ENCODE measurements at regions not wholly inside any gene's neighbourhood (a gene's known extent, or its start where the extent isn't known, plus 50 kb on each side); places are given as distances from the start of the nearest gene placed in this dataset.
"Not testable (repeated sequence)": the region's sequence is repeated elsewhere in the genome, so short reads cannot be mapped to it uniquely, and the experiment has no call there.

DNA sequence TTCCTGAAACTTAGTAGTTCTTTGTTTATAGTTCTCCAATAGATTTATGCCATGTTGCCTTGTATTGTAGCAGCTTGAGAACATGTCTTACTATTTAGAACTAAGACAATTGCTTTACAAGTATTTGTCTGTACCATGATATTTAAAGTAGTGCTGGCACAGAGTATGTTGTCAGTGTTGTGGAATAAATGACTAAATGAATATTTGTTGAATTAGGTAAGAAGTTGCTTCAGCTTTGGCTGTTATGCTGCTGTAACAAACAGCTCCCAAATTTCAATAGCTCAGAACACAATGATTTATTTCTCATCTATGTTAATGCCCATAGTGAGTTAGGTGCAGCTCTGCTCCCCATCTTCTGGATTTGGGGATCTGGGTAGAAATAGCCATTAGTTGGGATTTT, 90.2 kb upstream of the VCAM1 start:
- Histone ChIP-seq H3K4me1 (ENCODE audit: control insufficient read depth, insufficient read depth, low read length) (peaks cover 71% of the 10 kb centered on the region), H3K4me3 (ENCODE audit: low read length) (no peak overlapping the region), H3K27me3 (ENCODE audit: control insufficient read depth, insufficient read depth, low read length) (no peaks in the 10 kb centered on the region), H3K9me3 (replicated peaks; ENCODE audit: low read length) (no peaks in the 10 kb centered on the region), H3K9ac (ENCODE audit: low read depth, low read length) (peak overlapping the region; percentile 79), H3K4me2 (ENCODE audit: low read length) (no peak overlapping the region), H3K36me3 (ENCODE audit: insufficient read depth, low read length) (no peaks in the 10 kb centered on the region)

- no peak overlapping the region for H3K4me3 ChIP-seq (ENCODE audit: low read length)
- H3K9me3 ChIP-seq (replicated peaks; ENCODE audit: low read length) = no peaks in the 10 kb centered on the region
- H3K4me1 ChIP-seq (ENCODE audit: control insufficient read depth, insufficient read depth, low read length) = peaks cover 54% of the 10 kb centered on the region
- peak overlapping the region; percentile 66 for H3K9ac ChIP-seq (ENCODE audit: low read depth, low read length)
- peak overlapping the region; percentile 45 for H3K4me2 ChIP-seq (ENCODE audit: low read length)
- no peaks in the 10 kb centered on the region for H3K36me3 ChIP-seq (ENCODE audit: insufficient read depth, low read length)
- no peaks in the 10 kb centered on the region for H3K27me3 ChIP-seq (ENCODE audit: control insufficient read depth, insufficient read depth, low read length)
Measured at GRCh38 chr1:100631015-100631551, 88.5 kb upstream of the VCAM1 start.

DNA sequence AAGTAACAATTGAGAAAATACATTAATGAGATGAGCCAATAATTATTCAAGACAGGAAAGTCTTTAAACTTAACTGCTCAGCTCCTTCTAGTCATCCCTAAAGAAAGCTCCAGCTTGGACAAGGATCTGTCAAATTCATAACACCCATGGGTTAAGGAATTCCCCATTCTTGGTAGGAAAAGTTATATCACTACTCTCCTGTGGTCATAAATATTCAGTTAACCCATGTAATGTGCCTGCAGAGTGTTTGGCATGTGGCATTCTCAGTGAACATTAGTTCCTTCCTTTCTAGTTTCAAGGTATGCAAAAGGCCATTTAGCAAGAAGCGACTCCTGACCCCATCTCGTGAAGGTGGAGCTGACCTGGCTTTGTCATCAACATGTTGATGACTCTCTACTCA, 76.7 kb upstream of the VCAM1 start:
- Histone ChIP-seq H3K9me3 (replicated peaks; ENCODE audit: low read length) (no peaks in the 10 kb centered on the region), H3K4me2 (ENCODE audit: low read length) (no peak overlapping the region), H3K27me3 (ENCODE audit: control insufficient read depth, insufficient read depth, low read length) (no peaks in the 10 kb centered on the region), H3K9ac (ENCODE audit: low read depth, low read length) (no peak overlapping the region), H3K4me3 (ENCODE audit: low read length) (no peak overlapping the region), H3K36me3 (ENCODE audit: insufficient read depth, low read length) (no peaks in the 10 kb centered on the region), H3K4me1 (ENCODE audit: control insufficient read depth, insufficient read depth, low read length) (peaks cover 8% of the 10 kb centered on the region)

DNA sequence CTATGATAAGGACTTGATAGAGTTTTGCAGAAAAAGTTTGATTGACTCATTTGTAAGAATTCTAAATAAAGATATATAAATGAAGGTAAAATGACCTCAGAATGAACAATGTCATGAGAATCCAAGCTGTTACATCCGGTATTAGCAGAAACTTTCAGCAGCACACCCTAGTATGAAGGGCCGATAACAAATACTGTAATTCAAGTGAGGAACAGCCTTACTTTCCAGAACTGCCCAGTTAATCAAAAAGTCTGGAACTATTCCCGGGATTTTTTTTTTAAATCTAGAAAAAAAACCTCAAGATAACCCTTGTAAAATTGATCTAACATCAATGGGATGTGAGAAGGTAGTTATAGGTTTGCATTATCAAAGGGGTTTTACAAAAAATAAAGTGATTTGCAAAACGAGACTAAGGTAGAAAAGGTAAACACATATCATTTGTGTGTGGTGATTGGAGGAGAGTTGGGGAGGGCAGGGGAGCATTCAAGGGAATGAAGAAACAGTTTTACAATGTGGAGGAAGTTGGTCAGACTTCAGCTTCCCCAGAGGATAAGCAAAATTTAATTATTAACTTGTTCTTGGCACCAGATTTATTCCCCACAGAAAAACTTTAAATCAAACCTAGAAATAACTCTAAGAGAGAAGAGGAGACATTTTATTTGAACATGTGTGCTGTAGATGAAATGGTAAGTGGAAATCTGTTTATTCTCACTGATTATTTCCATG, 75.9 kb upstream of the VCAM1 start:
- no peaks in the 10 kb centered on the region for H3K9me3 ChIP-seq (replicated peaks; ENCODE audit: low read length)
- H3K36me3 ChIP-seq (ENCODE audit: insufficient read depth, low read length) = no peaks in the 10 kb centered on the region
- no peak overlapping the region for H3K4me3 ChIP-seq (ENCODE audit: low read length)
- H3K4me2 ChIP-seq (ENCODE audit: low read length) = no peak overlapping the region
- H3K4me1 ChIP-seq (ENCODE audit: control insufficient read depth, insufficient read depth, low read length) = peaks cover 8% of the 10 kb centered on the region
- H3K9ac ChIP-seq (ENCODE audit: low read depth, low read length) = no peak overlapping the region
- H3K27me3 ChIP-seq (ENCODE audit: control insufficient read depth, insufficient read depth, low read length) = no peaks in the 10 kb centered on the region

DNA sequence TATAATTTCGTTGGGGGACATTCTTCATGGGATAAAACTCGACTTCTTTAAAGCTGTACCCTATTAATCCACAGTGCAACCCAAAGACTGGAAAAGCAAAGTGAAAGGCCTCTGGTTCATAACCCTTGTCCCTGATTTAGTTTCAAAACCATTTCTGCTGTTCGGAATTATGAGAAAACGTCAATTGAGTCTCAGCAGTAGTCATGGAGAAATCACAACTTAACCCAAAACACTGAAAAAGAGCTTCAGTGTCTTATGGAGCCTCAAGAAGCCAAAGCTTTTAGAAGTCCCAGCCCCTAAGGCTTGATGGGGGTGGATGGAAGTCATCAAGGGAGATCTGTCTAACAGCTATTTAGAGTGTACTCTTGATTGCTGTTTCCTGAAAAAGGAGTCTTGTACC, 73.5 kb upstream of the VCAM1 start:
- Histone ChIP-seq H3K4me3 (ENCODE audit: low read length) (no peak overlapping the region), H3K27me3 (ENCODE audit: control insufficient read depth, insufficient read depth, low read length) (no peaks in the 10 kb centered on the region), H3K4me1 (ENCODE audit: control insufficient read depth, insufficient read depth, low read length) (peaks cover 8% of the 10 kb centered on the region), H3K4me2 (ENCODE audit: low read length) (no peak overlapping the region), H3K9me3 (replicated peaks; ENCODE audit: low read length) (no peaks in the 10 kb centered on the region), H3K9ac (ENCODE audit: low read depth, low read length) (no peak overlapping the region), H3K36me3 (ENCODE audit: insufficient read depth, low read length) (no peaks in the 10 kb centered on the region)

DNA sequence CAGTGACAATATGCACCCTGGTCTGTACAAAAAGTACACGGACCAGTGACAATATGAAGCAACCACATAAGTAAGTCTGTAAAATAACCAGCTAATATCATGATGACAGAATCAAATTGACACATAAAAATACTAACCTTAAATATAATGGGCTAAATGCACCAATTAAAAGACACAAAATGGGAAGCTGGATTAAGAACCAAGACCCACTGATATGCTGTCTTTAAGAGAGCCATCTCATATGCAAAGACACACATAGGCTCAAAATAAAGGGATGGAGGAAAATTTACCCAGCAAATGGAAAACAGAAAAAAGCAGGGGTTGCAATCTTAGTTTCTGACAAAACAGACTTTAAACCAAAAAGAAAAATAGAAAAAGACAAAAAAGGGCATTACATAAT, 70.4 kb upstream of the VCAM1 start:
- H3K4me2 ChIP-seq (ENCODE audit: low read length) = no peak overlapping the region
- no peaks in the 10 kb centered on the region for H3K4me1 ChIP-seq (ENCODE audit: control insufficient read depth, insufficient read depth, low read length)
- no peaks in the 10 kb centered on the region for H3K9me3 ChIP-seq (replicated peaks; ENCODE audit: low read length)
- H3K4me3 ChIP-seq (ENCODE audit: low read length) = no peak overlapping the region
- H3K36me3 ChIP-seq (ENCODE audit: insufficient read depth, low read length) = no peaks in the 10 kb centered on the region
- H3K9ac ChIP-seq (ENCODE audit: low read depth, low read length) = no peak overlapping the region
- no peaks in the 10 kb centered on the region for H3K27me3 ChIP-seq (ENCODE audit: control insufficient read depth, insufficient read depth, low read length)

GRCh38 chr1:100657876-100658715, 61.4 kb upstream of the VCAM1 start:
- no peaks in the 10 kb centered on the region for H3K27me3 ChIP-seq (ENCODE audit: control insufficient read depth, insufficient read depth, low read length)
- H3K4me1 ChIP-seq (ENCODE audit: control insufficient read depth, insufficient read depth, low read length) = peaks cover 24% of the 10 kb centered on the region
- H3K4me2 ChIP-seq (ENCODE audit: low read length) = peak overlapping the region; percentile 33
- peak overlapping the region; percentile 52 for H3K9ac ChIP-seq (ENCODE audit: low read depth, low read length)
- H3K36me3 ChIP-seq (ENCODE audit: insufficient read depth, low read length) = no peaks in the 10 kb centered on the region
- no peak overlapping the region for H3K4me3 ChIP-seq (ENCODE audit: low read length)
- H3K9me3 ChIP-seq (replicated peaks; ENCODE audit: low read length) = no peaks in the 10 kb centered on the region

GRCh38 chr1:100658716-100659026, 60.9 kb upstream of the VCAM1 start:
- H3K4me1 ChIP-seq (ENCODE audit: control insufficient read depth, insufficient read depth, low read length) = peaks cover 24% of the 10 kb centered on the region
- no peaks in the 10 kb centered on the region for H3K27me3 ChIP-seq (ENCODE audit: control insufficient read depth, insufficient read depth, low read length)
- no peaks in the 10 kb centered on the region for H3K36me3 ChIP-seq (ENCODE audit: insufficient read depth, low read length)
- no peaks in the 10 kb centered on the region for H3K9me3 ChIP-seq (replicated peaks; ENCODE audit: low read length)
- H3K4me3 ChIP-seq (ENCODE audit: low read length) = no peak overlapping the region
- peak overlapping the region; percentile 5 for H3K9ac ChIP-seq (ENCODE audit: low read depth, low read length)
- peak overlapping the region; percentile 33 for H3K4me2 ChIP-seq (ENCODE audit: low read length)

DNA sequence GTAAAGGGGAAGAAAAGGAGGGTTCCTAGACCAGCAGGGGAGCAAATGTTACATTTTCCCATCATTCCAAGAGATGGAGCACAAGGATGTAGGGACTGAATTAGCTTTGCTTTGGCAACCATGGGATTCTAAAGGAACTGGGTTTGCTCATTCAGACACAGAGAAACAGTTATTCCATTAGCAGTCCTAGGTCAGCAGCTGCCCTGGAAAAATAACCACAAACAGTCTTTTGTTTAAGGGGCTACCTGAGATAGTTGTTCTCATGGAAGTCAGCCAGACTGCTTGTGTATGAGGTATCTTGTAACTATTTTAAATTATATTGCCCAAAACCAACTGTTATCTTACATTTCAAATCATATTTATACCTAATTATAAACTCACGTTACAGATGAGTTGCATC, 58.4 kb upstream of the VCAM1 start:
- H3K9ac ChIP-seq (ENCODE audit: low read depth, low read length) = no peak overlapping the region
- no peak overlapping the region for H3K4me2 ChIP-seq (ENCODE audit: low read length)
- H3K27me3 ChIP-seq (ENCODE audit: control insufficient read depth, insufficient read depth, low read length) = no peaks in the 10 kb centered on the region
- no peaks in the 10 kb centered on the region for H3K9me3 ChIP-seq (replicated peaks; ENCODE audit: low read length)
- no peak overlapping the region for H3K4me3 ChIP-seq (ENCODE audit: low read length)
- H3K4me1 ChIP-seq (ENCODE audit: control insufficient read depth, insufficient read depth, low read length) = peaks cover 24% of the 10 kb centered on the region
- no peaks in the 10 kb centered on the region for H3K36me3 ChIP-seq (ENCODE audit: insufficient read depth, low read length)

DNA sequence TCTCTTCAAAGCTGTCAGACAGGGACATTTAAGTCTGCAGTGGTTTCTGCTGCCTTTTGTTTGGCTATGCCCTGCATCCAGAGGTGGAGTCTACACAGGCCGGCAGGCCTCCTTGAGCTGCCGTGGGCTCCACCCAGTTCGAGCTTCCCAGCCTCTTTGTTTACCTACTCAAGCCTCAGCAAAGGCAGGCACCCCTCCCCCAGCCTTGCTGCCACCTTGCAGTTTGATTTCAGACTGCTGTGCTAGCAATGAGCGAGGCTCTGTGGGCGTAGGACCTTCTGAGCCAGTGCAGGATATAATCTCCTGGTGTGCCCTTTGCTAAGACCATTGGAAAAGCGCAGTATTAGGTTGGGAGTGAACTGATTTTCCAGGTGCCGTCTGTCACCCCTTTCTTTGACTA, 51.0 kb upstream of the VCAM1 start:
- not testable (repeated sequence) for H3K9me3 ChIP-seq (replicated peaks; ENCODE audit: low read length); H3K4me1 ChIP-seq (ENCODE audit: control insufficient read depth, insufficient read depth, low read length); H3K36me3 ChIP-seq (ENCODE audit: insufficient read depth, low read length); H3K4me2 ChIP-seq (ENCODE audit: low read length); H3K27me3 ChIP-seq (ENCODE audit: control insufficient read depth, insufficient read depth, low read length); H3K9ac ChIP-seq (ENCODE audit: low read depth, low read length); H3K4me3 ChIP-seq (ENCODE audit: low read length)
